GM20431 (cell line): ENCODE measurements at regions not wholly inside any gene's neighbourhood (a gene's known extent, or its start where the extent isn't known, plus 50 kb on each side); places are given as distances from the start of the nearest gene placed in this dataset.

Experiments used
- in situ Hi-C: fragments of 300-500 bp; cut with MseI, MboI; formaldehyde crosslinking; loops from one replicate; pipeline ENCODE4 v1.15.0; 2020; ENCODE audit warnings: low sequenced_read_pairs; ENCODE audit not compliant: unreplicated experiment

- in situ Hi-C loops, result no loop called here
These were observed 353.4 kb downstream of the SOX9 start for GRCh38 chr17:72474243-72474642.

GRCh38 chr17:72474719-72475477 is 354.1 kb downstream of the SOX9 start:
- in situ Hi-C loops, result no loop called here

- in situ Hi-C loops, result no loop called here
These were observed 355.3 kb downstream of the SOX9 start for GRCh38 chr17:72476134-72476533.

GRCh38 chr17:72476575-72476986 is 355.8 kb downstream of the SOX9 start:
- in situ Hi-C loops, result no loop called here

GRCh38 chr17:72477491-72477890 is 356.7 kb downstream of the SOX9 start:
- in situ Hi-C loops, result no loop called here

GRCh38 chr17:72479113-72479512 is 358.3 kb downstream of the SOX9 start:
- in situ Hi-C loops, result no loop called here

- in situ Hi-C loops, result no loop called here
These were observed 360.8 kb downstream of the SOX9 start for GRCh38 chr17:72481572-72481971.

GRCh38 chr17:72485596-72485995 is 364.8 kb downstream of the SOX9 start:
- in situ Hi-C loops, result no loop called here

- in situ Hi-C loops, result no loop called here
These were observed 366.0 kb downstream of the SOX9 start for GRCh38 chr17:72486806-72487205.

GRCh38 chr17:72487731-72488494 is 367.1 kb downstream of the SOX9 start:
- in situ Hi-C loops, result no loop called here

GRCh38 chr17:72488555-72489271 is 367.9 kb downstream of the SOX9 start:
- in situ Hi-C loops, result no loop called here

GRCh38 chr17:72489272-72489641 is 368.4 kb downstream of the SOX9 start:
- in situ Hi-C loops, result no loop called here

GRCh38 chr17:72491102-72491501 is 370.3 kb downstream of the SOX9 start:
- in situ Hi-C loops, result no loop called here

GRCh38 chr17:72492494-72492893 is 371.7 kb downstream of the SOX9 start:
- in situ Hi-C loops, result no loop called here

- in situ Hi-C loops, result no loop called here
These were observed 372.1 kb downstream of the SOX9 start for GRCh38 chr17:72492941-72493340.

- in situ Hi-C loops, result no loop called here
These were observed 373.7 kb downstream of the SOX9 start for GRCh38 chr17:72494566-72494965.

- in situ Hi-C loops, result no loop called here
These were observed 375.6 kb downstream of the SOX9 start for GRCh38 chr17:72496461-72496860.

GRCh38 chr17:72497915-72498314 is 377.1 kb downstream of the SOX9 start:
- in situ Hi-C loops, result no loop called here

GRCh38 chr17:72498364-72499210 is 377.8 kb downstream of the SOX9 start:
- in situ Hi-C loops, result no loop called here
